ENCODE measurements at regions not wholly inside any gene's neighbourhood (a gene's known extent, or its start where the extent isn't known, plus 50 kb on each side); places are given as distances from the start of the nearest gene placed in this dataset.

- no peak overlapping the region for H2BK5ac ChIP-seq (ENCODE audit: low read depth, low read length, poor library complexity)
- no peak overlapping the region for H2BK120ac ChIP-seq (ENCODE audit: insufficient read depth, low read length, poor library complexity)
- H3K18ac ChIP-seq (ENCODE audit: low read length), result no peak overlapping the region
- H4K12ac ChIP-seq (ENCODE audit: low read depth, low read length), result no peak overlapping the region
- H3K9ac ChIP-seq (ENCODE audit: low read length), result no peak overlapping the region
- H2BK12ac ChIP-seq (ENCODE audit: low read length), result no peak overlapping the region
- DNase-seq, result no peak
- H2AK5ac ChIP-seq (ENCODE audit: low read length), result no peak overlapping the region
- no peak overlapping the region for H3K4me2 ChIP-seq (ENCODE audit: low read length)
- no peak overlapping the region for H3K4me3 ChIP-seq (ENCODE audit: low read depth, low read length)
- no peak overlapping the region for H3K4ac ChIP-seq (ENCODE audit: low read depth, low read length)
- no peak overlapping the region for H4K8ac ChIP-seq (ENCODE audit: low read depth, low read length)
- H3K27ac ChIP-seq (ENCODE audit: low read depth, low read length), result no peak overlapping the region
- H3K9me3 ChIP-seq (ENCODE audit: insufficient read depth, low read depth, low read length), result no peaks in the 10 kb centered on the region
- H3K79me2 ChIP-seq (ENCODE audit: control insufficient read depth, insufficient read depth, low read length, poor library complexity), result no peaks in the 10 kb centered on the region
- H3K36me3 ChIP-seq (ENCODE audit: control insufficient read depth in 1 of 2, insufficient read depth in 2 of 2, low read length in 2 of 2), result no peaks in the 10 kb centered on the region
- H4K91ac ChIP-seq (ENCODE audit: low read depth, low read length), result no peak overlapping the region
- no peaks in the 10 kb centered on the region for H3K79me1 ChIP-seq (ENCODE audit: low read length)
- H3K23ac ChIP-seq (ENCODE audit: low read length), result no peak overlapping the region
- H3K27me3 ChIP-seq (ENCODE audit: insufficient read depth, low read length), result no peaks in the 10 kb centered on the region
- H3K14ac ChIP-seq (ENCODE audit: low read length), result no peak overlapping the region
- H2AFZ ChIP-seq (ENCODE audit: insufficient read depth, low read length, poor library complexity), result no peak overlapping the region
- no CpG with 5 or more reads among the region's 4 CpGs for WGBS (ENCODE audit: extremely low coverage, insufficient coverage, insufficient read length)
- H3K4me1 ChIP-seq (ENCODE audit: control insufficient read depth in 1 of 2, insufficient read depth in 2 of 2, low read length in 2 of 2), result no peaks in the 10 kb centered on the region
Observed at GRCh38 chr4:159899596-159899995, 796.7 kb downstream of the RAPGEF2 start.

- Histone ChIP-seq H3K4me3 (ENCODE audit: low read depth, low read length) (no peak overlapping the region), H4K12ac (ENCODE audit: low read depth, low read length) (no peak overlapping the region), H3K18ac (ENCODE audit: low read length) (no peak overlapping the region), H3K9ac (ENCODE audit: low read length) (no peak overlapping the region), H3K9me3 (ENCODE audit: insufficient read depth, low read depth, low read length) (no peaks in the 10 kb centered on the region), H3K27me3 (ENCODE audit: insufficient read depth, low read length) (no peaks in the 10 kb centered on the region), H3K23ac (ENCODE audit: low read length) (no peak overlapping the region), H3K36me3 (ENCODE audit: control insufficient read depth in 1 of 2, insufficient read depth in 2 of 2, low read length in 2 of 2) (no peaks in the 10 kb centered on the region), H2BK12ac (ENCODE audit: low read length) (no peak overlapping the region), H2BK120ac (ENCODE audit: insufficient read depth, low read length, poor library complexity) (no peak overlapping the region), H3K4me1 (ENCODE audit: control insufficient read depth in 1 of 2, insufficient read depth in 2 of 2, low read length in 2 of 2) (no peaks in the 10 kb centered on the region), H4K91ac (ENCODE audit: low read depth, low read length) (no peak overlapping the region), H3K4me2 (ENCODE audit: low read length) (no peak overlapping the region), H3K79me2 (ENCODE audit: control insufficient read depth, insufficient read depth, low read length, poor library complexity) (no peaks in the 10 kb centered on the region), H4K8ac (ENCODE audit: low read depth, low read length) (no peak overlapping the region), H3K27ac (ENCODE audit: low read depth, low read length) (no peak overlapping the region), H3K79me1 (ENCODE audit: low read length) (no peaks in the 10 kb centered on the region), H2BK5ac (ENCODE audit: low read depth, low read length, poor library complexity) (no peak overlapping the region), H3K4ac (ENCODE audit: low read depth, low read length) (no peak overlapping the region), H2AK5ac (ENCODE audit: low read length) (no peak overlapping the region), H3K14ac (ENCODE audit: low read length) (no peak overlapping the region), H2AFZ (ENCODE audit: insufficient read depth, low read length, poor library complexity) (no peak overlapping the region)
- no peak for DNase-seq
- no CpG with 5 or more reads among the region's 1 CpG for WGBS (ENCODE audit: extremely low coverage, insufficient coverage, insufficient read length)
Observed at GRCh38 chr4:159900562-159900961, 797.7 kb downstream of the RAPGEF2 start.

GRCh38 chr4:159902648-159903047 lies 799.8 kb downstream of the RAPGEF2 start:
- Histone ChIP-seq H3K9me3 (ENCODE audit: insufficient read depth, low read depth, low read length) (no peaks in the 10 kb centered on the region), H2AK5ac (ENCODE audit: low read length) (no peak overlapping the region), H3K79me2 (ENCODE audit: control insufficient read depth, insufficient read depth, low read length, poor library complexity) (no peaks in the 10 kb centered on the region), H3K18ac (ENCODE audit: low read length) (no peak overlapping the region), H3K27ac (ENCODE audit: low read depth, low read length) (no peak overlapping the region), H2BK120ac (ENCODE audit: insufficient read depth, low read length, poor library complexity) (no peak overlapping the region), H3K23ac (ENCODE audit: low read length) (no peak overlapping the region), H4K12ac (ENCODE audit: low read depth, low read length) (no peak overlapping the region), H2BK12ac (ENCODE audit: low read length) (no peak overlapping the region), H2AFZ (ENCODE audit: insufficient read depth, low read length, poor library complexity) (no peak overlapping the region), H3K4me1 (ENCODE audit: control insufficient read depth in 1 of 2, insufficient read depth in 2 of 2, low read length in 2 of 2) (no peaks in the 10 kb centered on the region), H3K4me2 (ENCODE audit: low read length) (no peak overlapping the region), H3K4me3 (ENCODE audit: low read depth, low read length) (no peak overlapping the region), H3K9ac (ENCODE audit: low read length) (no peak overlapping the region), H3K36me3 (ENCODE audit: control insufficient read depth in 1 of 2, insufficient read depth in 2 of 2, low read length in 2 of 2) (no peaks in the 10 kb centered on the region), H3K4ac (ENCODE audit: low read depth, low read length) (no peak overlapping the region), H4K91ac (ENCODE audit: low read depth, low read length) (no peak overlapping the region), H3K14ac (ENCODE audit: low read length) (no peak overlapping the region), H3K27me3 (ENCODE audit: insufficient read depth, low read length) (no peaks in the 10 kb centered on the region), H4K8ac (ENCODE audit: low read depth, low read length) (no peak overlapping the region), H3K79me1 (ENCODE audit: low read length) (no peaks in the 10 kb centered on the region), H2BK5ac (ENCODE audit: low read depth, low read length, poor library complexity) (no peak overlapping the region)
- no CpG with 5 or more reads among the region's 1 CpG for WGBS (ENCODE audit: extremely low coverage, insufficient coverage, insufficient read length)
- no peak for DNase-seq

GRCh38 chr4:159904906-159905305 lies 802.0 kb downstream of the RAPGEF2 start:
- Histone ChIP-seq H3K14ac (ENCODE audit: low read length) (no peak overlapping the region), H2AFZ (ENCODE audit: insufficient read depth, low read length, poor library complexity) (no peak overlapping the region), H4K12ac (ENCODE audit: low read depth, low read length) (no peak overlapping the region), H2AK5ac (ENCODE audit: low read length) (no peak overlapping the region), H3K9ac (ENCODE audit: low read length) (no peak overlapping the region), H3K4ac (ENCODE audit: low read depth, low read length) (no peak overlapping the region), H3K4me3 (ENCODE audit: low read depth, low read length) (no peak overlapping the region), H2BK5ac (ENCODE audit: low read depth, low read length, poor library complexity) (no peak overlapping the region), H3K9me3 (ENCODE audit: insufficient read depth, low read depth, low read length) (no peaks in the 10 kb centered on the region), H3K36me3 (ENCODE audit: control insufficient read depth in 1 of 2, insufficient read depth in 2 of 2, low read length in 2 of 2) (no peaks in the 10 kb centered on the region), H3K18ac (ENCODE audit: low read length) (no peak overlapping the region), H4K8ac (ENCODE audit: low read depth, low read length) (no peak overlapping the region), H4K91ac (ENCODE audit: low read depth, low read length) (no peak overlapping the region), H3K23ac (ENCODE audit: low read length) (no peak overlapping the region), H3K27me3 (ENCODE audit: insufficient read depth, low read length) (no peaks in the 10 kb centered on the region), H2BK120ac (ENCODE audit: insufficient read depth, low read length, poor library complexity) (no peak overlapping the region), H3K27ac (ENCODE audit: low read depth, low read length) (no peak overlapping the region), H2BK12ac (ENCODE audit: low read length) (no peak overlapping the region), H3K79me2 (ENCODE audit: control insufficient read depth, insufficient read depth, low read length, poor library complexity) (no peaks in the 10 kb centered on the region), H3K4me1 (ENCODE audit: control insufficient read depth in 1 of 2, insufficient read depth in 2 of 2, low read length in 2 of 2) (no peaks in the 10 kb centered on the region), H3K79me1 (ENCODE audit: low read length) (no peaks in the 10 kb centered on the region), H3K4me2 (ENCODE audit: low read length) (no peak overlapping the region)
- no peak for DNase-seq
- no CpG with 5 or more reads among the region's 2 CpGs for WGBS (ENCODE audit: extremely low coverage, insufficient coverage, insufficient read length)
